HuH-7 (cell line): ENCODE measurements at regions not wholly inside any gene's neighbourhood (a gene's known extent, or its start where the extent isn't known, plus 50 kb on each side); places are given as distances from the start of the nearest gene placed in this dataset.
"Not testable (repeated sequence)": the region's sequence is repeated elsewhere in the genome, so short reads cannot be mapped to it uniquely, and the experiment has no call there.

Experiments
- DNase-seq: peaks from one replicate; pipeline ENCODE4 v3.0.0; 2011; ENCODE audit warnings: low spot score

DNA sequence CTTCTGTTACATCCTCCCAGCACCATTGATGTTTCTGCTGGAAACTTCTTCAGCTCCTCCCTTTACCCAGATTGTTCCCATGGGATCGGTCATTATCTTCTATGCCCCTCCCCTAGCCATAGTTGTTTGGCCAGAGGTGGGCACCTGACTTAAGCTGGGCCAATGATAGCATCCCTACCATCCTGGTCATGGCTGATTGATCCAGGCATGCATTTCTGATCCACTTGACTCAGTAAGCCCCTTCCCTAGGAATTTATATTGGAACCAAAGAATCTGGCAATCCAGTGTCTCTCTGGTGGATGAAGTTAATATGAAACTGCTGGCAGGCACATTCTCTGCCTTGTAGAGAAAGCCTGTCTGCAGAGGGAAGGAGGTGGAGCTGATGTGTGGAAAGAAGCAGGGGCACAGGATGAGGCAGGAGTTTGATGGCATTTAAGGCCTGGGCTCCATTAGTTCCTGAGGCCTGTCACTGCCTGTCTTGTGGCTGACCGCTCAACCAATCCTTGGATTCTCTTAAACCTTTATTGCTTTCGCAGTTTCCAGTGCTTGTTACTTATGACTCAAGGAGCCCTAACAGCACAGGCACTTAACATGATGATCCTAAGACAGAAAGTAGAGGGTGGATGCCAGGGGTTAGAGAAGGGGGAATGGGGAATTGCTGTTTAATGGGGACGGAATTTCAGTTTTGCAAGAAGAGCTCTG is 152.4 kb downstream of the ABCC12 start:
- no peak for DNase-seq

DNA sequence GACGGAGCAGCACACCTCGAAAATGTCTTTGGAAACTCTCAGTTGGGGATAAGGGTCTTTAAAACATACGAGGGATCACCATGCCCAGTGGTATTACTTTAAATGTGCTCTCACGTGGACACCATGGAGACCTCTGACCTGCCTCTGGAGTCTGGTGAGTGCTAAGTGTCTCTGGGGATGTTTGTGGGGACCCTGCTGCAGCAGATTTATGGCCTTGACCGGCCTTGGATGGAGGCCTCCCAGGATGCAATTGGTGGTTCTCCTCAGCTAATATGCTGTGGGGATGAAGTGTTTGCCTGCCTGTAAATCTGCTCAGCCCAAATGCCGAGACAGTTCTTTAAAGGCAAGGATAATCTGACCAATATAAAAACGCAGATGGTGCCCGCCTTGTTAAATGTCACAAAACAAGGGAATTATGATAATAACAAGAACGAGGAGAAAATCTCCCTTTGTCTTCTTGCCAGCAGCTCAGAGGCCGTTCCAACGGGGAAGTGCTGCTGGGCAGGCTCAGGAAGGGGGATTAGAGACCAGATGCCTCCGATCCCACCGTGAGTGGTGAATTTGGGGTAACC is 154.4 kb downstream of the ABCC12 start:
- no peak for DNase-seq

- no peak for DNase-seq
Measured at GRCh38 chr16:48000622-48001021, 155.2 kb downstream of the ABCC12 start.

GRCh38 chr16:47999595-47999994 is 156.2 kb downstream of the ABCC12 start:
- no peak for DNase-seq

GRCh38 chr16:47995354-47995753 is 160.4 kb downstream of the ABCC12 start:
- no peak for DNase-seq

- DNase-seq, result no peak
Measured at GRCh38 chr16:47991491-47991890, 164.3 kb downstream of the ABCC12 start.

DNA sequence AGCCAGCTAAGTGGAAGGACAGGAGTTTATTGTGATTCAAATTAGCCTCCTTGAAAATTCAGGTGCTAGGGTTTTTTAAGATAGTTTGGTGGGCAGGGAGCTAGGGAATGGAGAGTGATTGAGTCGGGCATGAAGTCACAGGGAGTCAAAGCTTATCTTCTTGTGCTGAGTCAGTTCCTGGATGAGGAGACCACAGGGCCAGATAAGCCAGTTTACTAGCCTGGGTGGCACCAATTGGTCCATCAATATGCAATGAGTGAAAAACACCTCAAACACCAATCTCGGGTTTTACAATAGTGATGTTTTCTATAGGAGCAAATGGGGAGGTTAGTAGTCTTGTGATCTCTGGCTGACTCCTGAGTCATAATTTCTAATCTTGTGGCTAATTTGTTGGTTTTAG is 165.1 kb downstream of the ABCC12 start:
- DNase-seq, result no peak

GRCh38 chr16:47987136-47987535 is 168.7 kb downstream of the ABCC12 start:
- DNase-seq, result no peak

DNA sequence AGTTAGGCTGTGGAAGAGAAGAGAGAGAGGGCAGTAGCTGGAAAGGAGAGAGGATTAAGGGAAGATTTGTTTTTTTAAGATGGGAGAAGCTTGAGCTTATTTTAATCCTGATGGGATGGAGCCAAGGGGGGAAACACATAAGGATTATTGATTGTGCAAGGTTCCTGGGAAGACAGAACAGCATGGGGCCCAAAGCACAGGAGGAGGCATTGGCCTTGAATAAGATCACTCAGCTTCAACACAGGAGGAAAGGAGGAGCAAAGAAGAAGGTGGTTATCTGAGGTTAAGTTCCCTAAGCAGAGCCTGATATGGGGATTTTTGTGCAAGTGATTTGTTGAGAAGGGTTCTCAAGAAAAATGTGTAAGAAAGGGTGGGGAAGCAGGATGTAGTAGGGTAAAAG is 169.8 kb downstream of the ABCC12 start:
- no peak for DNase-seq

DNA sequence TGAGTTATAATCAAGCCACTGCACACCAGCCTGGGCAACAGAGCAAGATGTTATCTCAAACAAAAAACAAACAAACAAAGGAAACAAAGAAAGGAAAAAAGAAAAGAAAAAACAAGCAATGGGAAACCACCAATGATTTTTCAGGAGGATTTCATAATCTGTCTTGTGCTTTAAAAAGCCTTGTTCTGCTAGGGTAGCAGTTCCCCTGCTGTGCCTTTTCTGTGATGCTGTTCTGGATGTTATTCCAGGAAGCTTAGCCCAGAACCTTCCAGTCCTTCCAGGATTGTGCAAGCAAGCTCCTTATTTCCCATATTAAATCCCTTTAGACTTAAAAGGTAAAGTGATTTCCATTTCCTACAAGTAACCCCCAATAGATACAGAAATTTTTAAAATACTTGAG is 171.1 kb downstream of the ABCC12 start:
- no peak for DNase-seq

DNA sequence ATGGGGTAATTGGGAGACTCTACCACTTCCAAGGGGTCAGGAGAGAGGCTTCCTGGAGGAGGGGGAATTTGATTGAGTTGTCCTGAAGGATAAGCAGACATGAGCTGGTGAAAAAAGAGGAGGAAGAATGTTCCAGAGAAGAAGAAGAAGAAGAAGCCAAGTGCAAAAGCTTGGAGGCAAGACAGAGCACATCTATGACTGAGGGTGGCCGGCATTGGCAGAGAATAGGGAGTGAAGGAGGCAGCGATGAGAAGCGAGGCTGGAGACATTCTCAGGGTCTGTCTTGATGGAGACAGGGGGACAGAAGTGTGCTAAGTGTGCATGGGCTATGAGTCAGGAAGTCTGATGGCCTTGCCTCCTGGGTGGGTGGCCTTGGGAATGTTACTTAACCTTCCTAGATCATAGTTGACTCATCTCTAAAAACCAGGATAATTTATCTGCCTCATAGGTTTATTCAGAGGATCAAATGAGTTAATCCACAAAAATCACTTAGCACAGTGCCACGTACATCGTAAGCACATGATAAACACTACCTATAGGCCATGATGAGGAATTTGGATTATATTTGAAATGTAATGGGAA is 171.7 kb downstream of the ABCC12 start:
- DNase-seq, result no peak

DNA sequence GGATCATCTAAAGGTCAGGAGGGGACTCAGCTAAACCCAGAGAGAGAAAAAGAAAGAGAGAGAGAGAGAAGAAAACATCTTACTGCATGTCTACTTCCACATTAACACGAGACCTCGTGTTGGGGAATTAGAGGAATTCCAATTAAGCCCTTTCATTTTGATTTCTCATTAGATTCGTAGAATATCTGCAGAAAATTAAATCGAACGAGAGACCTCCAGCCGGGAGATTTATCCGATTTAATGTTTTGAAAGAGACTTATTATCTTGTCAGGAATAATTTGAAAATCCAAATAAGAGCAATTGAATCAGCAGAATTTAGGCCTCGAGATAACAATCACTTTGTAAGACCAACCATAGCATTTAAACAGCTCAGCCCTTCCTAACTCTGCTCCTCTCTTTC is 175.6 kb downstream of the ABCC12 start:
- no peak for DNase-seq

DNA sequence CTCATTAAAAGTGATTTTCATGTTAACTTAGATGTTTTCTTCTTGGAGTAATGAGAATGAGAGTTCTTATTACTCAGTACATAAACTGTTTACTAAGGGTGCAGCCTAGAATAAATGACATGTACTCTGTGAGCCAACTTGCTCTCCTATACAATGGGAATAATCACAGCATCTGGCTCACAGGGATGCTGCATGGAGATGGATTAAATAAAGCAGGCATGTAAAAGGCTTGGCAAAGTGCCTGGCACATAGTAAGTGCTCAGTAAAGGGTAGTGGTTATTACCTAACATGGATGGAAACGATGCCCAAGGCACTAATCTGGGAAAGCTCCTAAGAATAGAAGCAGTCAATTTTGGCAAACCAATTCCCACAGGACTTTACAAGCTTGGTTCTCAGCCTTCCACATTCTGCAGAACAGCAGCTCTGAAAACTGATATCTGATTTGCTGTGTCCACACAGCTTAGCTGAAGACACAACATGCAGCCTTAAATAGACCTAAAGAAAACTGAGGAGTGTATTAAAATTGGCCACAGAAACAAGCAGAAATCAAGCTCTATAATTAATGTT is 176.1 kb downstream of the ABCC12 start:
- no peak for DNase-seq

DNA sequence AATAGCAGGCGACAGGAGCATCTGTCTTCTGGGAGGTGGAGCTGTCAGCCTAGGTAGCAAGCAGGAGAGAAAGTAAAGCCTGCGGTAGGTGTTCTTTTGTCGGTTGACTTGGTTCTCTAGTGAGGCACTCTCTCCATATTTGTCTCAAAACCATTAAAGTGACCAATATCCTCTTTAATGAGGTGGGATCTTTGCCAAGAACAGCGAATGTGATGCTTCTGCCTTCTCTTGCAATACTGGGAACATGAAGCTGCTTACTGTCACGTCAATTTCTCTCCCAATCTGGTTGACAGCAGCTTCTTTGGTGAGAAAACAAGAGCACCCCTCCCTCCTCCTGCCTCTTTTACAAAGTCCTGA is 176.7 kb downstream of the ABCC12 start:
- no peak for DNase-seq

DNA sequence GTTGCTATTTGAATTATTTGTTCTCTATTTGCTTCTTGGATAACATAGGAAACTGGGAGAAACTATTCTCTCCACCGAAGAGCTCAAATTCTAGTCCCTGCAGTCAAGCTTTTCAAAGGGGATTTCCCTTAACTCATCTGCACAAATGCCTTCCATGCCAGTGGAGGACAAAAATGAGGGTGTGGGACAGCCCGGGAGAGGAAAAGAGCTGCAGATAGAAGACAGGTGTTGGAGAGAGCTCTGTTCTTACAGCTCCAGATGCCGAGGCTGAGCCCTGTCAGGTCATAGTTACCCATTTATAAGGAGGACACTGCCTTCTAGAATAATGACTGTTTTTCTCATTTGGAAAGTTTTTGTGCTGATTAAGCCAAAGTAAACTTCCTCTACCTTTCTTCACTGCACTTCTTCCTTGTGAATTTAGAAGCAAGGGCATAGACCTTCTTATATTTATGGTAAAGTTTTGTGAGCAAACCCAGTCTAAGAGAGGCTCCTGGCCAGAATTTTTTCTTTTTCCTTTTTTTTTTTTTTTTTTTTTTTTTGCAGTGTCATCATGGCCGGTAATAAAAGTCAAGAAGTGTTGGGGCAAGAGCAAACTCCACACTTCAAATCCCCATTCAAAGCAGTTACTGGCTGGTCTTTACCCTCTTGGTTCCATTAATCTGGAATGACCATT is 177.2 kb downstream of the ABCC12 start:
- no peak for DNase-seq

DNA sequence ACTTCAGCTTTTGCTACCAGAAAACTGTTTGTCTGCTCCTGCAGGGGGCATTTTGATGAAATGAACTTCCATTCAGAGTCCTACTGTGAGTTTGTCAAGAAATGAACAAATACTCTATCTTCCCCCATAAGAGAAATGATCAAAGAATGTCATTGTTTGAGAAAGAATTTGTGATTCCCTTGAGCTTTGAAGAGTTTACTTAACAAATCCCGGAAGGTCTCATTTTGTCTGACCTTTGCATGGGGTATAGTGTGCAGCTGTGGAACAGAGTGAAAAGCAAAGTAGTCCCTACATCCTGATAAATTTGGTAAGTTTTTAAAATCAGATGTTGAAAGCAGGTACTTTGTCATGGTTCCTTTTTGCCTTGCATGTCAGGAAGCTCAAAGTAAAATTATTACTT is 178.0 kb downstream of the ABCC12 start:
- DNase-seq, result no peak

- no peak for DNase-seq
Measured at GRCh38 chr16:47976636-47977210, 179.1 kb downstream of the ABCC12 start.

DNA sequence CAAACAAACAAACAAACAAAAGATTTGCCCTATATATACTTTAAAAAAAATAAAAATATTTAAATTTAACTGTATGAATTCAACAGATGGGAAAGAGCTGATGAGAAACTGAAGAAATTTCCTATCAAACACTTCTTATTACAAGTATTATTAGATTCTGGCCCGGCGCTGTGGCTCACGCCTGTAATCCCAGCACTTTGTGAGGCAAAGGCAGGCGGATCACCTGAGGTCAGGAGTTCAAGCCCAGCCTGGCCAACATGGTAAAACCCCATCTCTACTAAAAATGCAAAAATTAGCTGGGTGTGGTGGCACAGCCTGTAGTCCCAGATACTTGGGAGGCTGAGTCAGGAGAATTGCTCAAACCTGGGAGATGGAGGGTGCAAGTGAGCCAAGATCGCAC is 180.8 kb downstream of the ABCC12 start:
- not testable (repeated sequence) for DNase-seq

DNA sequence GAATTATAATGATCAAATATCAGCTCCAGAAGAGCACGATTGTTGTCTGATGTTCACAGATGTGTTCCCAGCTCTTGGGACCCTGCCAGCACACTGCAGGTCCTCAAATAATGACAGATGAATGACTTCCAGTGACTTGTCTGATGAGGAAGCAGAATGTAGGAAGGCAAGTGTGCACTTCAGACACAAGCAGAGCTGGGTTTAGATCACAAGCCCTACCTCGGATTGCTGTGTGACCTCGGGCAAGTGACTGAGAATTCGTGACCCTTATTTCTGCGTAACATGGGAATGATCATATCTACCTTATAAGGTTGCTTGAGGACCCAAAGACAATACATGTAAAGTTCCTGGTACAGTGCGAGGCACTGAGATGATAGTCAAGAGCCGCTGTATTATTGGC is 182.2 kb downstream of the ABCC12 start:
- no peak for DNase-seq

- DNase-seq, result no peak
Measured at GRCh38 chr16:47972246-47972985, 183.4 kb downstream of the ABCC12 start.

DNA sequence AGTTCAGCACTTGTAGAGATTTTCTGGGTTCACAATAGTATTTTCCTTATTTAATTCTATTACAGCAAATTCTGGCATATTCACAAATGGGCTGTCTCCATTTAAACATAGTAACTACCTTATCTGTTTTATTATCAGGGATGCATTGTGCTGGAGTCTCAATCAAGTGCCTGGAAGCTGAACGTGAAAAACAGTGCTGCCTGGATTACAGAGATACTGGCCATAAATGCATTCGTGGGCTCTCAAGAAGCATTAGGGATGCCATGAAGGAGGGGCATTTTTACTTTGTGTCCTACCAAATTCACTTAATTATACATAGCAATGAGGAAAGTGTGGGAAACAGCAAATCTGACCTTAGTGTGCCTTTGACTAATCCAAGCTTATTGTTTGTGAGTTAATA is 184.6 kb downstream of the ABCC12 start:
- DNase-seq, result no peak
